Stimulated activated CD4-positive, alpha-beta T cell treated with anti-CD3 and anti-CD28 coated beads, Interleukin-4, amount 100 ng/mL, for 4 hours (primary cell): ENCODE measurements at regions not wholly inside any gene's neighbourhood (a gene's known extent, or its start where the extent isn't known, plus 50 kb on each side); places are given as distances from the start of the nearest gene placed in this dataset.
"Not testable (repeated sequence)": the region's sequence is repeated elsewhere in the genome, so short reads cannot be mapped to it uniquely, and the experiment has no call there.

ENCODE experiments used
- DNase-seq, 2 experiments: peaks; one replicate each; pipeline ENCODE4 v3.0.0-alpha.2; 2020

DNA sequence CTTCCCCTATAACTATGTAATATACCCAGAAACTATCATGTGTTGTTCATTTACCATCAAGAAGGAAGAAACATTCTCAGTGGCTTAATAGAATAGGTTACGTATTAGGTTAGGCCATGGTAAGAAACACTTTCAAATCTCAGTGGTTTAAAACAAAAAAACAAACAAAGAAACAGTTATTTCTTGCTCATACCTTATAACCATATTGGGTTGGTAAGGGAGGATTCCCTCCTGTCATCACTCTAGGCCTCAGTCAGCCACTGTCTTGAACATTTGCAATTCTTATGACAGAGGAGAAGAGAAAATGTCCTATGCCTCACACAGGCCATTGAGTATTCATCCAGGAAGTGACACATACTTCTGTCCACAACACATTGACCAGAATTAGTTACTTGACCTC is 727.7 kb upstream of the NECTIN3 start:
- no peak for DNase-seq

DNA sequence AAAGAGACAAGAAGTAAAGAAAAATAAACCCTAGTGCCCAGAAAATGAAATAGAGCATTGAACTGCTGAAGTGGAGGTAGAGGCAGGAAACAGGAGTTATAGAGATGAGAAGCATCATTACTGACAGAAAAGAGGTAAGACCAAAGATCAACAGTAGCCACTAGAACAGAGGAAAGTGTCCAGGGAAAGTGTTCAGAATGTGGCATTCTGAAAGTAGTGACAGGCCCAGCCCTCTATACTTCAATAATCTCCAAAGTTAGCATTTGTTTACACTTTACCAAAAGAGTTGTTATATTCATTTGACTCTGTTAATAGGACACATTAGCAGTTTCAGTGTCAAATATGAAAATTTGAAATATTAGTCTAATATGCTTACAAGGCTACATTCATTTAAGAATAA is 727.1 kb upstream of the NECTIN3 start:
- DNase-seq = no peak

DNA sequence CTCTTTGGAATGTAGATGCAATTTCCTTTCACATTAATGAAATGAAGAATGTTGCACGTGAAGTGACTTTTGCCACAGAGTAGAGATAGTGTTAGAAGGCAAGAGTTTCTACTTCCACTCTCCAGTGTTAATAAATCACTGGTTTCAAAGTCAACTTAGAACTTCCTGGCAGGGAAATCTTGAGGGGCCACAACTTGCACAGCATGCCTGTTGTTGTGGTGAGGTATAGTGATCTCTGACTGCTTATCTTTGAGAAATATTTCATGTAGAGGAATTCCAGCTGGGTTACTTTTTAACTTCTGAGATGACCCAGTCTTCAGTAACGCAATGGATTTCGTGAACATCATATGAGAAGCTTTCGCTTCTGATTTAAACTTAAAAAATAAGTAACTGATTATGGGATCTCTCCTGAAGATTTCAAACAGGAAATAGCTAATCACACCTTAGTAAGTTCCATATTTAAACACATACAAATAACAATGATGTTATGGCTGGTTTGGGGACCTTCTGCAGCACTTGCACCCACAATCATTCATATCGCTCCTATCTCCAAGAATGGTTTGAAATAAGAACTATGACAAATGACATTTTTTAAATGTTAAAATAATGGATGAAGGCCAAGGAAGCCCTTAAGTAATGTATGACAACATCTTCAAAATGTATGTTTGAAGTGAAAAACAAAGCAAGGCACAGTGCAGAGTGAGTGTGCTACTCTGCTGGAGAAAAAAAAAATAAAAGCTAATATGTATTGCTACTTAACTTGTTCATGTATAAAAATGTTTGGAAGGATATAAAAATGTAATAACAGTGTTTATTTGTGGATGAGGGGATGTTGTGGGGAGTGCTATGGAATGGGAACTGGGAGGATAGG is 726.5 kb upstream of the NECTIN3 start:
- DNase-seq = no peak

DNA sequence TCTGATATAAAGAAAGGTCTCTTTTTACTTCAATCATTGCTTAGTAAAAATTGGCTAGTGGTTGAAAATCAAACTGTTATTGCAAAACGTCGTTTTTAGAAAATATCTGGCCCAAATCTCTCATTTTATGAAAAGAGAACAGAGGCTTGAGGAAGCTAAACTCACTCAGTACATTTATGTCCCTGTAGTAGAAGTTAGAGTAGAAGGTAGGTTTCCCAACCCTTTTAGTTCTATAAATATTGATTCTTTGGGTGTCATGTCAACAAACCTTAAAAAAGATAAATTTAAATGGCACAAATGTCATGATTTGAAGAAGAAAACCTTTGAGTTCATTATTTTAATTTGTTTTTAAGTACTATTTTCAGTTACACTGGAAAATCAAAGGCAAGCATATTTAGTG is 722.3 kb upstream of the NECTIN3 start:
- no peak for DNase-seq

DNA sequence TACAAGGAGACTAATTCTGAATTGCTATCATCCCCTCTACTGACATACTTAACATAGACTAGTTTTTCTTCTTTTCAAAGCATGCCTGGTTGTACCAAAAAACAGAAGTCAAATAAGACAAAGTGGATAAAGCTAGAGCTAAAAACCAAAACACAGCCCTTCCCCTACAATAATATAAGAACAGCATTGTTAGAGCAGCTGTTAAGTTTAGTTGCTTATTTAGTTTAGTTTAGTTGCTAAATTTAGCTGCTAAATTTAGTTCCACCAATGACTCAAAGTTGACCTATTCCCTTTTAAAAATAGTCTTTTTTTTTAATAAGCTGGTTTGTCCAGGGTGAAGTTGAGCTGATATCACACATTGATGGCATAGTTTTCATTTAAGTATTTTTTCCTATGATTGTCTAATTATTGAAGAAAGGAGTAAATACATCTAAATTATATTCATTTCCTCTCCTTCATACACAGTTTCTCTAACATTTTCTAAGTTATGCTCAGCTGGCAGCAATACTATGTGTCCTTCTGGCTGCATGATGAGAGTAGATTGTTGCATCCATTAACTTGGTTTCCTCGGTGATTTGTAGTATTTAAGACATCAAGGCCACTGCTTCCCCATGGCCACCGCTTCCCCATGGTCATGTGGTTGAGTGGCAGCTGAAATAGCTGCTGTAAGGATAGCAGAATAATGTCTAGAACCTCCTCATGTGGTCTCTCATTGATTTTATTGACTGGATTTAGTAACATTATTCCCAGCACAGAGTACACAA is 718.6 kb upstream of the NECTIN3 start:
- no peak for DNase-seq

DNA sequence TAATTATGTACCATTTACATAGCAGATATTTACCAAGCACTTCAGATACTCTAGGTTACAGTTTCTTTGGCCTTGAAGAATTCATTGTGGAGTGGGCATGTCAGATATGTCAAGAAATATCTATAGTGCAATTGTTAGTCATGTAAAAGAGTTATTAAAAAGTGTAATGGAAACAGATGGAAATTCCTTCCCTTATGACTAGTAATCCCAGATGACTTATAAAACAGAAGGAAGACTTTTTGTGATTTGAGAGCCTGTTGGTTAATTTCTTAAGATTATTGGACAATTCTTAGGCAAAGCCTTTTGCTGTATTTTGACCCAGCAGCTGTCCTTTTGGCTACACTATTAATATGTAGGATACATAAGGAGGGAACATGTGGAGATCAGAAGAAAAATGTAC is 708.9 kb upstream of the NECTIN3 start:
- no peak for DNase-seq

DNA sequence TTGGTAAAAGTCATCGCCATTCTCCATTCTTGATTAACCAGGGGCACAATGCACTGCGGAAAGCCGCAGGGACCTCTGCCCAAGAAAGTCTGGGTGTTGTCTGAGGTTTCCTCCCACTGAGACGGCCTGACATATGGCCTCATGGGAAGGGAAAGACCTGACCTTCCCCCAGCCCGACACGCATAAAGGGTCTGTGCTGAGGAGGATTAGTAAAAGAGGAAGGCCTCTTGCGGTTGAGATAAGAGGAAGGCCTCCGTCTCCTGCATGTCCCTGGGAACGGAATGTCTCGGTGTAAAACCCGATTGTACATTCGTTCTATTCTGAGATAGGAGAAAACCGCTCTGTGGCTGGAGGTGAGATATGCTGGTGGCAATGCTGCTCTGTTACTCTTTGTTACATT is 704.3 kb upstream of the NECTIN3 start:
- not testable (repeated sequence) for DNase-seq

DNA sequence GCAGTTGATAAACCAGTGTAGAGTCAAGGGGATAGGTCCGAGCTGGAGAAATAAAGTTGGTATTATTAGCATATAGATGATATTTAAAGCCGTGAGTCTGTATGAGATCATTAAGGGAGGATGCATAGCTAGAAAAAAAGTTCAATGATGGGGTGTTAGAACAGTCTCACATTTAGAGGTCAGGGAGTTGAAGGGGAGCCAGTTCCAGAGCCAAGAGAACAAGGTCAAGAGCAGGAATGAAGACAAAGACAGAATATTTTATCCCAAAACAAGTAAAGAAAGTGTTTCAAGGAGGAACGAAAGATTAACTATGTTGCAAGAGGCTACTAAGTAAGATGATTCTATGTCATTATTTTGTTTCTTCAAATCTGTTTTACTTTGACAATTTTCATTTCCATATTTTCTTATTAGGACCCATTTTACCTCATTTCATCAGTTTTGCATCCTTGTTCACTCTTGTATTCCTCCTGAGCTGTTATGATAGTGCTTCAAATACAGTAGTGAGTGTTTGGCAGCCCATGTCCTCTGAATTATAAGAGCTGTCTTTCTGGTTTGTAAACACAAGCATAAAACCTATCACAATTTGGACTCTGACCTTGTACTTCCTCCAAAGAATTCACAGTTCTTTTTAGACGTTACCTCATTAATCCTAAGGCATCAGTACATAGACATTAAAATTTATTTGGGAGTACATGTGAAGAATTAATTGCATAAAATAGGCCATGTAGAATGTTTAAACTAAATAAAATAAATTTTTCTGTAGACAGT is 695.7 kb upstream of the NECTIN3 start:
- DNase-seq = no peak

DNA sequence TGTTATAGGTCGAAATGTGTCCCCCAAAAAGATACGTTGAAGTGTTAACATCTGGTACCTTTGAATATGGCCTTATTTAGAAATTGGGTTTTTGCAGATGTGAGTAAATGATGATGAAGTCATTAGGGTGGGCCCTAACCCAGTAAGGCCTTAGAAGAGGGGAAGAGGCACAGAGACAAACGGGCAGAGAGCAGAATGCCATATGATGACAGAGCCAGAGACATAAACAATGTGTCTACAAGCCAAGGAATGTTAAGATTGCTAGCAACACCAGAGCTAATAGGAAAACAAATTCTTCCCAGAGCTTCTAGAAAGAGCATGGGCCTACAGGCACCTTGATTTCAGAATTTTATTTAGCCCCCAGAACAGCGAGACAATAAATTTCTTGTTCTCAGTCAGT is 693.1 kb upstream of the NECTIN3 start:
- DNase-seq = no peak

DNA sequence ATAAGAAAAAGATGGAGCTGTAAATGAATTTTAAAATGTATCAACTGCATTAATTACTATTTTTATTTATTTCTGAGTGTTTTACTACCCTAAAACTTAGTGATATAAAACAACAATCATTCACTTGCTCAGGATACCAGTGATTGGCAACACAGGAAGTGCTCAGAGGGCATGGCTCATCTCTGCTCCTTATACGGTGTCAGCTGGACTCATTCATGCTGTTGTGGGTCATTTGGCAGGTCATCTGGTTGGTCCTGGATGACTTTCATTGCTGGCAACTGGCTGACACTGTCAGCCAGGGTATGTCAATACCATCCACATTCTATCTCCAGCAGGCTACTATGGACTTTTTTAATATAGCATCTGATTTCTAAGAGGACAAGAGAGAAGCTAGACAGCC is 689.6 kb upstream of the NECTIN3 start:
- DNase-seq = no peak

DNA sequence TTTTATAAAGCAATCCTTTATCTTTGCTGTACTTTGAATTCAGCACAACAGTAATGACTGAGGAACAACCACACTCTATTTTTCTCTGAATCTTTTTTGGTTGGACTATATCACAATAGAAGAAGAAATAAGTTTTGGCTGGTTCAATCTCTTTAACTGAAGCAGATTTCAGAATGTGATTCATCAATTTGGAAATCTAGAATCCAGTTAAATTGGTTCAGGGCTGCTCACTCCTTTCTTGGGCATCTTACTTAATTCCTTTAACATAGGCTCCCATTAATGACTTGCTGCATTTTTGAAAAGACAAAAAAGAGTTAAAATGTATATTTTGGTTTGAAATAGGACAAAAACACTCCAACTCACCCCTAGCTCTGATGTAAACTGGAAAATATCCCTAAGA is 688.3 kb upstream of the NECTIN3 start:
- no peak for DNase-seq

DNA sequence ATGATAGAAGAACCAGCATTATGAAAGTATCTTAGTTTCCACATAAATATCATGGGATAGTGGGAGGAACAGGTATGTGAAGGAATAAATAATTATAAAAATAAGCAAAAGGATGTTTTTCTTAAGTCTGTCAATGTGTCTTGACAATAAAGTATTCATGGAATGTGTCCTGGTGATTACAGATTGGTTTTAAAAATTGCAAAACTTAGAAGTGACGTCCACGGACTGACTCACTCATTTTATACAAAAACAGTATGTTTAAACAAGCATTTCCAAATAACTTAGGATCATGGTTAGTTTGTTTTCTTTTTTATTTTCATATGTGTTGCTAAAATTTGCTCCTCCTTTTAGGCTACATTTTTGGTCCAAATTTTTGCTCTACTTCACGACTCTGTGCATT is 687.0 kb upstream of the NECTIN3 start:
- DNase-seq = no peak

DNA sequence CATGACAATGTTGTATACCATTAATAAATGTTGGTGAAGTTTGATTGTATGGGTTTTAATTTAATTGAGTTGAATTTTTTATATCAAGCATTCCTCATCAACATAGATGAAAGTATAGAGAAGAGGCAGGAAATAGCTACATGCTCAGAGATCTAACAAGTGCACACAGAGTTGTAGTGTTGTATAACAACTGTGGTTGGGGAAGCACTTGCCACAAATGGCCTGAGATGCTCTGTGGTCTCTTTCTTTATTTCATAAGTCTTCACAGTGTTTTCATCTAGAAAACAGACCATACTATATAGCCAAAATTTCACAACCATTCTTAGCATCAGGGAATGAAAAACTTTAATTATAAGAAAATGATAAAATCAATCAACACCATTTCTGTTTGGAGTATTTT is 682.6 kb upstream of the NECTIN3 start:
- DNase-seq = no peak

DNA sequence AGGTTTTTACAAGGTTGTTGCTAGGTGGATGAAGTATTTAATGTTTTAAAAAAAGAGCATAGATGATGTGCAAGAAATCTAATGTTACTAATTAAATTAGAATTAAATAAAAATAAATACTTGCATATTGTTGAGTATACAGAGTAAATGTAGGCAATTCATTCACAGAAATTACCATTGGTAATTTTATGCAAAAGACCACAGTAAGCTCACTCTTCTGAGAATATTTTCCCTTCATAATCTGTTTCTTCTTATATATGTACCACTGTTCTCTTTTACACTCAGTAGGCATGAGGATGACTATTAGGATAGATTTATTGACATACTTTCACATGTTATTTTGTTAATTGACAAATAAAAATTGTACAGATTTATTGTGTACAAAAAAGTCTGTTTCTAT is 681.2 kb upstream of the NECTIN3 start:
- DNase-seq = no peak

DNA sequence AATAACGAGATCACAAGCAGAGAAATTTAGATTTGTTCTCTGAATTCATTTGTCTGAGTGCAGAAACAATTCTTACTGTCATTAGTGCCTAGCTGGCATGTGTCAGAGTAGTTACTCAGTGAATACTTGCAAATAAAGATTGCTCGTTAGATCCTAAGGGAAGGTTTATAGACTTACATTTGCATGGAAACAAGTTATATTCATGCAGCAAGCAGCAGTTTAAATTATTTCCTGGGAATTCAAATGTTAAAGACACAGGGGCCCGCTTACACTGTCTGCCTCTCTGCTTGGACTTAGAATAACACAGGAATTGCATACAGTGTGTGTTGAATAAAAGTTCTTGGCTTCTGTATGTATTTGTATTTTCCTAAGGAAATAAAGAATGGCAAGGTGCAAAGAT is 680.6 kb upstream of the NECTIN3 start:
- no peak for DNase-seq

DNA sequence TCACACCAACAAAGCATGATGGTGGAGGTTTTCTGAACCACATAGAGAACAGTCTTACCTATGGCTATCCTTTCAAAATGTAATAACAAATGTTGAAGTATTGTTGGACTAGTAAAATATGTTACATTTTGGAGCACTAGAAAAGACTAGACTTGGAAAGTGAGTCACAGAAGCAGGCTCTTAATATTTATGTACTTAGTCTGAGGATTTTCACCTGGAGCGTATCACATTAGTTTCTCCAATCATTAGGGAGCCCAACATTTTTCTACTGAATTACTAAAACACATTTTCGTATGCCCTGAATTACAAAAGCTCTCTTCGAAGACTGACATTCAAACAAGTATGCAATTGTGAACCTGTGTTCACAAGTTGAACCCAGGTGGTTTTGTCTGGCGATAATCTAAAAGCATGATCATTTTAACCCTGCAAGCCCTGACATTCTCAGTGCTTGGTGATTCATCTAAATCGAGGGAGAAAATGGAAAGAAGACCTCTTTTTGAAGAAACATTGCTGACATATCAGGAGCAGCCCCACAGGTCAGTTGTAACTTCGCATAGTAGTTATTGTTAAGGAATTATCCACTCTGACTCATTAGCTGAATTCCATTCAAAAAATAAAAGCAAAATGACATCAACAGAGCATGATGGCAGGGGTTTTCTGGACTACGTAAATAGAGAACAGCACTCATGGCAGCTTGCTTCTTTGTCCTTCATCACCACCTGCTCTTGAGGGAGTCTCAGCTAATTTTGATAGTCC is 679.8 kb upstream of the NECTIN3 start:
- no peak for DNase-seq

DNA sequence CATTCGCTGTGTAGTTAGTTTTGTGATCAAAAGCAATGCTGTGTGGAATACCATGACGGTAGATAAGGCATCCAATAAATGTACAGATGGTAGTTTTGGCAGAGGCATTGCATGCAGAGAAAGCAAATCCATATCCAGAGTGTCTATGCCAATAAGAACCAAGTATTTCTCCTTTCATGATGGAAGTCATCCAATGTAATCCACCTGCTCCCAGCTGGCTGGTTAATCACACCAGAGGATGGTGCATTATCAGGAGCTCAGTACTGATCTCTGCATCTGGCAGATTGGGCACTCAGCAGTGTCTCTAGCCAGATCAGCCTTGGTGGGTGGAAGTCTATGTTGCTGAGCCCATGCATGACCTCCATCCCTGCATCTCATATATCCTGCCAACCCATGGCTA is 677.7 kb upstream of the NECTIN3 start:
- no peak for DNase-seq

DNA sequence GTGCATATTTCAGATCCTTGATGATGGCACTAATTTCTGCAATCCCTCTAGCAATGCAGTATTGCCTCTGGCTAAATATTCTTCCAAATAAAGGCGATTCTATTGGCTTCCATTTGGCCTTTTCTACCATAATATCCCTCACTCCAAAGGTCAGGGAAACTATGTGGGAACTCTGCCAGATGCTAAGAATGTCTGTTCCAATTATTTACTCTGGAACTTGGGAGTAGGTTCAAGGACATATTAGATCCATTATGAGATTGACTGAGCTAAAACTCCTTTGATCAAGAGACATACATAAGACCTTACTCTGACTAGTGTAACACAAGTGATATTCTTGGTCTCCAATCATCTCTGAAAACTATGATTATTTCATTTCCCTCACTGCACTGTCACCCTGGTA is 674.5 kb upstream of the NECTIN3 start:
- no peak for DNase-seq

DNA sequence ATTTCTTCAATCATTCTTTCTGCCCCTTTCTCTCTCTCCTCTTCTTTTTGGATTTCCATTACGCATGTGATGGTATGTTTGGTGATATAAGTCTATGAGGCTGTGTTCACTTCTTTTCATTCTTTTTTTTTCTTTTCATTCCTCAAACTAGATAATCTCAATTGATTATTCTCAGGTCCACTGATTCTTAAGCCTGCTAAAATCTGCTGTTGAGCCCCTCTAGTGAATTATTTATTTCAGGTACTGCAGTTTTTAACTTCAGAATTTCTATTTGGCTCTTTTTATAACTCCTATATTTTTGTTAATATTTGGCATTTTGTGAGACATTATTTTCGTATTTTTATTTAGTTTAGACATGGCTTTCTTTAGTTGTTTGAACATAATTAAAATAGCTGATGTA is 671.3 kb upstream of the NECTIN3 start:
- DNase-seq = no peak

DNA sequence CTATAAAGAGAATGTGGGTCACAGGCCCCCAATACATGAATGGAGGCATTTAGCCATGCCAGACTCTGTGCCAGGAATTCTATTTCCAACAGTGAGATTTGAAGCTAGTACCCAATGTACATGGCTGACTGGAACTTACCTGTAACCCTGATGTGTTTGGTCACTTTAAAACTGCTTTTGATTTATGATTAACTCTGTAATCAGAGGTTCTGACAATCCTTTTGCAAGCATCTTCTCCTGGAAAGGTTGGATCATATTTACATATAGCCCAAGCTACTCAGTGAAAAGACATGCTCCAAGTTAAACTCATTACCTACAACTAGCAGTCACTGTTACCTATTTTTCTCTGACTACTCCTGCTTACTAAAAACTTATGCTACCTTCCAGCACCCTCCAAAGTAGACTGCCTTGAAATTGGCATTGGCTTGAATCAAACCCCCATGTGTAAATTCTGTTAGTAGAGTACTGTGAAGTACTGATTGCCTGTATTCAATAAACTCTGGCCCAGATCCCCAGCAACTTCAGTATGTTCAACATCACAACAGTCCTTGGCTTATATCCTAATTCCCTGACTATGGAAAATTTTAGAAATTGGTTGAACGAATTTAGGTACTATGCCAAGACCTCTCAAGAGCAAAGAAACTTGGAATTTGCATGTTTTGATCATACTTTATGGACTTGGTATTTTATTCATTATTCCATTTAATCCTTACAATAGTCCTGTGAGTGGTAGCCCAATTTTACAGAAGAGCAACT is 665.6 kb upstream of the NECTIN3 start:
- no peak for DNase-seq

DNA sequence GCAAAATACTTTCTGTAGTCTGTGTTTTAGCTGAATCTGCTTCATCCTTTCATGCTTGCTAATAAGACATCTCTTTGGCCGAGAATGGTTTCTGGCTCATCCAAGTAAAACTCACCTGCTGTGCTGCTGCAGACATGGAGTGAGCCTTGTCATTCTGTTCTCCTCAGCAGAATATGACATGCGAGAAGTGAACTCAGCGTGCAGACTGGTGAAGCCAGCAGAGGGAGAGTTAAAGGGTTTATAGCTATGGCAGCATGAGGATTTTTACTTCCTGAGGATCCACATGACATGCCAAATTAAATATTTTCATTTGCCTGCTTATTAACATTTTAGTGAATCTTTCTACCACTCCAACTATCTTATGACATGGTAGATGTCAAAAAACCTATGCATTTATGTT is 658.4 kb upstream of the NECTIN3 start:
- DNase-seq = no peak
